HG03432 (cell line): ENCODE measurements at regions not wholly inside any gene's neighbourhood (a gene's known extent, or its start where the extent isn't known, plus 50 kb on each side); places are given as distances from the start of the nearest gene placed in this dataset.

Source experiments
- ATAC-seq: cut with Tn5 transposase; IDR thresholded peaks from one replicate; pipeline ENCODE4 v1.9.1; 2021; ENCODE audit warnings: mild to moderate bottlenecking, moderate library complexity; ENCODE audit not compliant: unreplicated experiment

- no peak for ATAC-seq
These were observed 166.2 kb upstream of the VCX3A start for GRCh38 chrX:6701085-6701484.

DNA sequence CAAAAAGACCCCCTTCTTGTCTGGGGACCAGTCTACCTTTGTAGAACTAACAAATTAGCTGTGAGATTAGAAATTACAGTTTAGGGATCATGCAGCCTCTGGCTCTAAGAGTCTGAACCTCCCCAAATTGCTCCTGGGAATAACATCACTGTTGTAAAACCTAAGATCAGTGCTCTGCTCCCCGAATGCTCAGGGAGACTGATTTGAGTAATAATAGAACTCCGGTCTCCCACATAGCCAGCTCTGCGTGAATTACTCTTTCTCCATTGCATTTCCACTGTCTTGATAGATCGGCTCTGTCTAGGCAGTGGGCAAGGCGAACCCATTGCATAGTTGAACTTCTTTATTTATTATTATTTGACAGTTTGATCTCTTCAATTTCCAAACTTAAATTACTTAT, 160.8 kb upstream of the VCX3A start:
- ATAC-seq: no peak

DNA sequence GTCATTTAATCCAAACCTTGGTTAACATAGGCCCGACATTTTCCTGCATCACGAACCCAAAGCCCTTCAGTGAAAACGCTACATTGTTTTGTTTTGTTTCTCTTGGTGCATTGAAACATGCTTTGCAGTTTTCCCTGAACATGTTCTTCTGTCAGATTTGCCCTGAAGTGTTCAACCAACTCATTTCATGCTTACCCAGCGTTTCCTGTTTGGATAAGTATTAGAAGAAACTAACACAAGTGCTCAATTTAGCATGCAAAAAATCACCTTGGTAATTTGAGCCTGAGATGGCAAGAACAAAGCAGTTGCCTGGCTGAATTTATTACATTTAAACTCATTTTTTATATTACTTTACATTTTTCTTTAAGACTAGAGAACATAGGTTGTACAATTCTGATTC, 160.1 kb upstream of the VCX3A start:
- ATAC-seq: no peak

DNA sequence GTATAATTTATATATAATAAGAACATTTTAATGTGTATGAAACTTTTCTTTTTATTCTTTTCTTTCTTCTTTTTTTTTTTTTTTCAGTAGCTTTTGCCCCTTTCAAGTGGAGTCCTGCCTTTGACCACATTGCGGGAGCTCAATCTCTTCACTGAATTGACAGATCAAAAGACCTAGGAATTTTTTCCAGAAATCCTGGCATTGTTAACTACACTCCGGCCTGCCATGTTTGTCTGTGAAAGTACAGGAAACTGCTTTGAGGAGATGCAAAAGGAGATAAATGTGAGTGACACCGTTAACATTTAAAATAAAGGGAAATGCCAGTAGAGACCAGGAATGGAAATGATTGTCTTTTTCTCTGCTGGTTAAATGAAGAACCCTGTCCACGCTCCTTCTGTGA, 159.3 kb upstream of the VCX3A start:
- ATAC-seq: no peak

GRCh38 chrX:6693051-6693450, 158.1 kb upstream of the VCX3A start:
- no peak for ATAC-seq

GRCh38 chrX:6685489-6685888, 150.6 kb upstream of the VCX3A start:
- no peak for ATAC-seq

DNA sequence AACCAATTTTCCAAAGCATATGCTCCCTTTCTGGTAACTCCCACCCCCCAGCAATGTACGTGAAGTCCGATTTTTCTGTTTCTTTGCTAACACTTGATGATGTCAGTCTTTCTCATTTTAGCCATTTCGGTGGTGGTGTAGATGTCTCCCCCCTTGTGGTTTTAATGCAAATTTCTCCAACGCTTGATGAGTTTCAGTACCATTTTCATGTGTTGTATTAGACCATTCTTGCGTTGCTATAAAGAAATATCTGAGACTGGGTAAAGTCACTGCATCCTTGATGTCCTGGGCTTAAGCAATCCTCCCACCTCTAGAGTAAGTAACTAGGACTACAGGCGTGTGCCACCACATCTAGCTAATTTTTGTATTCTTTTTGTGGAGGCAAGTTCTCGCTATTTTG, 148.4 kb upstream of the VCX3A start:
- ATAC-seq: no peak

DNA sequence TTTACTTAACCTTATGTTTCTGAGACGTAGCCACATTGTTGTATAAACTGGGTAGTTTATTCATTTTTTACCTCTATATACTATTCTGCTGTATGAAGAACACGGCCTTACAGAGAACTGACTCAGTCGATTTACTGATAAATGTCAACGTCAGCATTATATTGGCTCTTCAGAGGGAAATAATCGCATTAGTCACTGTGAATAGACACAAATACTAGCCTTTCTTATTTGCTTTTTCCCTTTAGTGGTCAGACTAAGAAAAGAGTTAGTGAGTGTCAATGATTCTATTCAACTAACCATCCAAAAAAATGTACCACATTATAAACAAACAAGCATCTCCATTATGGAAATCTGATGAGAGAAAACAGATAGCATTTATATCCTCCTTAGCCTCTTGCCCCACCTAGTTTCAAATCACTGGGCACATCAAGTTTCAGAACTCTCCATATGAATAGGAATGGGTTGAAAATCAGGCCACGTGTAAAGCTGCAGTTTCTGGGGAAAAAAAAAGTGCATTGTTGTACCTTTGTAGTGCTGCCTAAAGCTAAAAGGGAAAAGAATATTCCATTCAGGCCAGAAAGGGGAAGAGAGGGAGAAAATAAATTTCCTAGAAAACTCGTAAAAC, 146.7 kb upstream of the VCX3A start:
- ATAC-seq: no peak

GRCh38 chrX:6679988-6680387, 145.1 kb upstream of the VCX3A start:
- no peak for ATAC-seq

DNA sequence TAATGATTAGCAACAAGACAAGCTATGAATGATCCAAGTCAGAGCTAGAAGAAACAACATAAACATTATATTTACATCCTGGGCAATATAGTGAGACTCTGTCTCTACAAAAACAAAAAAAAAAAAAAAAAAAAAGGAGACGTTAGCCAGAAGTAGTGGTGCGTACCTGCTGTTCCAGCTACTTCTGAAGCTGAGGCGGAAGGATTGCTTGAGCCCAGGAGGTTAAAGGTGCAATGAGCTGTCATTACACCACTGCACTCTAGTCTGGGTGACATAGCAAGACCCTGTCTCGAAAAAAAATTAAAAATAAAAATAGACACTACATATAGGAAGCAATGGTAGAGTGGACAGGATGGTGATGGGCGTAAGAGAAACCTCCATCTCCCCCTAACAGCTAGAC, 144.6 kb upstream of the VCX3A start:
- no peak for ATAC-seq

GRCh38 chrX:6678313-6678712, 143.4 kb upstream of the VCX3A start:
- no peak for ATAC-seq

- ATAC-seq: no peak
These were observed 139.8 kb upstream of the VCX3A start for GRCh38 chrX:6674734-6675133.

- peak; percentile 52 for ATAC-seq
These were observed 132.3 kb upstream of the VCX3A start for GRCh38 chrX:6667048-6667768.

DNA sequence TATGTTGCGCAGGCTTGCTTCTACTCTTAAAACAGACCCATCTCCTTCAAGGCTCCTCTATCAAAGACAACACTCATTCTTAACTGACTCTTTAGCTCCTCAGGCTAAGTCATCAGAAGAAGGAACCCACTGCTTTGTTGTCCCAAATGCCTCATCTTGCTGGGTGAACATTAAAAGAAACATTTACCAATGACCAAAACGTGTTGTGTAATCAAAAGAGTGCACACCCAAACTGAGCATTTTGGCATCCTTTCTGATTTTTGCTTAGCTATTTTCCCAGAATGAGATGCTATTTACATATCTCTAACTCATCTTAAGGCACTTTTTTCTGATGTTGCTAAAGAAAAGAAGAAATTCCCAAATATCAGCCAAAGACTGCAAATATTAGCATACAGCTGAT, 131.7 kb upstream of the VCX3A start:
- ATAC-seq: no peak

DNA sequence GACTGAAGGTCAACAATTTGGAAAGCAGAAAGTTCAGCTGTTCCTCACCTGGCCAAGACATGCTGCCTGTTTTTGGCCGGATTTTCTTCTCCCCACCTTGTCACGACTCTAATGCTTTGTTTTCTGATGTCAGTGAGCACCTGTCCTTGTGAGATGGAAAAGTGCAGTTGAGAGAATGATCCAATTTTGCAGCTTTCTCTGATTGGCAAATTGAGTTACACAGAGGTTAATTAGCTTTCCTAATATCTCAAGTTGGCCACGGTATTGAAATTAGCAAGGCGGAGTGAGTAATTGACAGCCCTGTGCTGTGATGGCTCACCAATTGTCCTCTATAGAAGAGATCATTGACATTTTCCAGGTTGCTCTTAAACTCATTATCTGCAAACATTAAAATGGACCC, 126.8 kb upstream of the VCX3A start:
- no peak for ATAC-seq

- no peak for ATAC-seq
These were observed 125.8 kb upstream of the VCX3A start for GRCh38 chrX:6660567-6661264.

GRCh38 chrX:6645216-6645615, 110.3 kb upstream of the VCX3A start:
- no peak for ATAC-seq

GRCh38 chrX:6644411-6644810, 109.5 kb upstream of the VCX3A start:
- no peak for ATAC-seq

DNA sequence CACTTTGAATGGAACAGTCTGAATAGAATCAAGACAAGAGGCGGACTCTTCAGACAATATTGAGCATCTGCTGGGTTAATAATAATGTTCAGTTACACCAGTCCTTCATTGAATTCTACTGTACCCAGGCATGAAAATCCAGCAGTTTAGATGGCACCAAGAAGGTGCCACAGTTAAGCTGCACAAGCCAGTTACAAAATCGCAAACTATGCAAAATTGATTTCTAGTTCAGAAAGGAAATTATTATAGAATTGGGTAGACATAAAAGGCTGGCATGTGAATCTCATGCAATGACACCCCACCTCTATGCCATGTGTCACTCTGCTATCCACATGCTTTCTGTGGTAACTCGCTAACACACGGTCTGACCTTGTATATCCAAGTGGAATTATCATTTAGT, 105.8 kb upstream of the VCX3A start:
- ATAC-seq: no peak

- no peak for ATAC-seq
These were observed 79.6 kb upstream of the VCX3A start for GRCh38 chrX:6614506-6614905.

- ATAC-seq: no peak
These were observed 64.4 kb upstream of the VCX3A start for GRCh38 chrX:6599230-6599860.
